HepG2 (cell line): ENCODE measurements at regions not wholly inside any gene's neighbourhood (a gene's known extent, or its start where the extent isn't known, plus 50 kb on each side); places are given as distances from the start of the nearest gene placed in this dataset.

Experiments
- ETV6 ChIP-seq: sonication (generic); formaldehyde crosslinking; conservative IDR thresholded peaks from 2 replicates; pipeline ENCODE4 v1.4.0; 2020; ENCODE audit warnings: missing genetic modification reagents
- FLYWCH1 ChIP-seq: sonication (generic); formaldehyde crosslinking; IDR thresholded peaks from 2 replicates; pipeline ENCODE4 v1.8.1; 2023; ENCODE audit warnings: mild to moderate bottlenecking, missing genetic modification reagents
- GATAD1 ChIP-seq: IDR thresholded peaks from 2 replicates; pipeline ENCODE4 v1.6.1; 2016; ENCODE audit warnings: missing genetic modification reagents, missing compliant biosample characterization
- GTF2F1 ChIP-seq: fragments of 150-350 bp; IDR thresholded peaks from 2 replicates; pipeline ENCODE4 v1.6.1; 2014; ENCODE audit warnings: low read length
- HMG20B ChIP-seq: conservative IDR thresholded peaks from 2 replicates; pipeline ENCODE4 v1.6.1; 2016; ENCODE audit warnings: missing genetic modification reagents, missing compliant biosample characterization
- MIXL1 ChIP-seq: IDR thresholded peaks from 2 replicates; pipeline ENCODE4 v1.6.1; 2016
- NR2F6 ChIP-seq, 2 experiments: IDR thresholded peaks; 2 replicates each; pipeline ENCODE4 v1.6.1; 2016; ENCODE audit warnings: antibody characterized with exemption in 1 of 2, mild to moderate bottlenecking in 1 of 2
- PCBP1 ChIP-seq: fragments of 200-400 bp; formaldehyde crosslinking; IDR thresholded peaks from 2 replicates; pipeline ENCODE4 v1.6.1; 2017; ENCODE audit warnings: mild to moderate bottlenecking, low read depth, low read length, borderline replicate concordance
- RNF219 ChIP-seq: sonication (generic); formaldehyde crosslinking; IDR thresholded peaks from 2 replicates; pipeline ENCODE4 v1.5.0; 2020; ENCODE audit warnings: mild to moderate bottlenecking, missing genetic modification reagents
- RXRA ChIP-seq: sonication (generic); formaldehyde crosslinking; IDR thresholded peaks from 2 replicates; pipeline ENCODE4 v1.5.1; 2020; ENCODE audit warnings: missing genetic modification reagents
- U2AF2 ChIP-seq: fragments of 200-400 bp; formaldehyde crosslinking; IDR thresholded peaks from 2 replicates; pipeline ENCODE4 v1.6.1; 2017; ENCODE audit warnings: low read depth, mild to moderate bottlenecking, low read length
- ZBTB42 ChIP-seq: sonication (generic); formaldehyde crosslinking; IDR thresholded peaks from 2 replicates; pipeline ENCODE4 v1.5.0; 2020; ENCODE audit warnings: mild to moderate bottlenecking, missing genetic modification reagents
- ZFP62 ChIP-seq: sonication (generic); formaldehyde crosslinking; IDR thresholded peaks from 2 replicates; pipeline ENCODE4 v1.4.0; 2020; ENCODE audit warnings: missing genetic modification reagents
- ZFY ChIP-seq: sonication (generic); formaldehyde crosslinking; IDR thresholded peaks from 2 replicates; pipeline ENCODE4 v1.4.0; 2020; ENCODE audit warnings: missing genetic modification reagents
- ZNF20 ChIP-seq: sonication (generic); formaldehyde crosslinking; IDR thresholded peaks from 2 replicates; pipeline ENCODE4 v1.4.0; 2020; ENCODE audit warnings: mild to moderate bottlenecking, moderate library complexity, missing genetic modification reagents
- ZNF24 ChIP-seq: fragments of 450-650 bp; IDR thresholded peaks from 2 replicates; pipeline ENCODE4 v1.6.1; 2017; ENCODE audit warnings: antibody characterized with exemption, mild to moderate bottlenecking
- ZNF326 ChIP-seq: sonication (generic); formaldehyde crosslinking; IDR thresholded peaks from 2 replicates; pipeline ENCODE4 v1.4.0; 2020; ENCODE audit warnings: missing genetic modification reagents, borderline replicate concordance
- ZNF350 ChIP-seq: sonication (generic); formaldehyde crosslinking; IDR thresholded peaks from 2 replicates; pipeline ENCODE4 v1.4.0; 2020; ENCODE audit warnings: mild to moderate bottlenecking, low read depth, missing genetic modification reagents, borderline replicate concordance
- ZNF670 ChIP-seq: sonication (generic); formaldehyde crosslinking; IDR thresholded peaks from 2 replicates; pipeline ENCODE4 v1.8.0; 2022; ENCODE audit warnings: mild to moderate bottlenecking, missing genetic modification reagents, borderline replicate concordance
- TF ChIP-seq, protein P1 (sequence below): fragments of 450-650 bp; IDR thresholded peaks from 2 replicates; pipeline ENCODE4 v1.6.1; 2017
- TF ChIP-seq, protein P2 (sequence below): sonication (generic); formaldehyde crosslinking; IDR thresholded peaks from 2 replicates; pipeline ENCODE4 v1.5.0; 2020; ENCODE audit warnings: missing genetic modification reagents
- TF ChIP-seq, protein P3 (sequence below): sonication (generic); formaldehyde crosslinking; IDR thresholded peaks from 2 replicates; pipeline ENCODE4 v1.4.0; 2020; ENCODE audit warnings: mild to moderate bottlenecking, missing genetic modification reagents
- TF ChIP-seq, protein P4 (sequence below): IDR thresholded peaks from 2 replicates; pipeline ENCODE4 v1.6.1; 2018; ENCODE audit warnings: missing genetic modification reagents, mild to moderate bottlenecking, missing compliant biosample characterization
- TF ChIP-seq, protein P5 (sequence below): IDR thresholded peaks from 2 replicates; pipeline ENCODE4 v1.6.1; 2016; ENCODE audit warnings: mild to moderate bottlenecking

GRCh38 chr12:46483572-46484395 is 111.2 kb upstream of the SLC38A2 start (continued):
- TF ChIP-seq, protein P1, sequence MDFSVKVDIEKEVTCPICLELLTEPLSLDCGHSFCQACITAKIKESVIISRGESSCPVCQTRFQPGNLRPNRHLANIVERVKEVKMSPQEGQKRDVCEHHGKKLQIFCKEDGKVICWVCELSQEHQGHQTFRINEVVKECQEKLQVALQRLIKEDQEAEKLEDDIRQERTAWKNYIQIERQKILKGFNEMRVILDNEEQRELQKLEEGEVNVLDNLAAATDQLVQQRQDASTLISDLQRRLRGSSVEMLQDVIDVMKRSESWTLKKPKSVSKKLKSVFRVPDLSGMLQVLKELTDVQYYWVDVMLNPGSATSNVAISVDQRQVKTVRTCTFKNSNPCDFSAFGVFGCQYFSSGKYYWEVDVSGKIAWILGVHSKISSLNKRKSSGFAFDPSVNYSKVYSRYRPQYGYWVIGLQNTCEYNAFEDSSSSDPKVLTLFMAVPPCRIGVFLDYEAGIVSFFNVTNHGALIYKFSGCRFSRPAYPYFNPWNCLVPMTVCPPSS: no peak
- TF ChIP-seq NR2F6 (IDR thresholded peaks at IDR 0.05) (peak; percentile 88), NR2F6 (CRISPR knock-in tag; IDR thresholded peaks at IDR 0.05) (peak; percentile 88), ZFY (0 out of 2 replicates have a peak, but pooled peaks have one; percentile 12), PCBP1 (no peak), ZNF326 (CRISPR knock-in tag) (no peak), RXRA (CRISPR knock-in tag) (peak; percentile 17; the same call in 1 of the 2 replicates), HMG20B (CRISPR knock-in tag) (no peak), ZNF350 (CRISPR knock-in tag) (no peak), ZBTB42 (CRISPR knock-in tag) (no peak), ZNF24 (no peak), ZNF20 (CRISPR knock-in tag) (no peak), ETV6 (CRISPR knock-in tag) (no peak), U2AF2 (no peak), GTF2F1 (no peak), ZFP62 (CRISPR knock-in tag) (no peak), GATAD1 (CRISPR knock-in tag) (no peak; the same call in 1 of the 2 replicates), RNF219 (CRISPR knock-in tag) (no peak), MIXL1 (CRISPR knock-in tag) (no peak), ZNF670 (CRISPR knock-in tag) (peak; percentile 41; the same call in 1 of the 2 replicates), FLYWCH1 (CRISPR knock-in tag) (no peak)
- TF ChIP-seq, protein P2, sequence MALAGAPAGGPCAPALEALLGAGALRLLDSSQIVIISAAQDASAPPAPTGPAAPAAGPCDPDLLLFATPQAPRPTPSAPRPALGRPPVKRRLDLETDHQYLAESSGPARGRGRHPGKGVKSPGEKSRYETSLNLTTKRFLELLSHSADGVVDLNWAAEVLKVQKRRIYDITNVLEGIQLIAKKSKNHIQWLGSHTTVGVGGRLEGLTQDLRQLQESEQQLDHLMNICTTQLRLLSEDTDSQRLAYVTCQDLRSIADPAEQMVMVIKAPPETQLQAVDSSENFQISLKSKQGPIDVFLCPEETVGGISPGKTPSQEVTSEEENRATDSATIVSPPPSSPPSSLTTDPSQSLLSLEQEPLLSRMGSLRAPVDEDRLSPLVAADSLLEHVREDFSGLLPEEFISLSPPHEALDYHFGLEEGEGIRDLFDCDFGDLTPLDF: no peak
- TF ChIP-seq, protein P3, sequence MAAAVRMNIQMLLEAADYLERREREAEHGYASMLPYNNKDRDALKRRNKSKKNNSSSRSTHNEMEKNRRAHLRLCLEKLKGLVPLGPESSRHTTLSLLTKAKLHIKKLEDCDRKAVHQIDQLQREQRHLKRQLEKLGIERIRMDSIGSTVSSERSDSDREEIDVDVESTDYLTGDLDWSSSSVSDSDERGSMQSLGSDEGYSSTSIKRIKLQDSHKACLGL (CRISPR knock-in tag): no peak
- TF ChIP-seq, protein P4, sequence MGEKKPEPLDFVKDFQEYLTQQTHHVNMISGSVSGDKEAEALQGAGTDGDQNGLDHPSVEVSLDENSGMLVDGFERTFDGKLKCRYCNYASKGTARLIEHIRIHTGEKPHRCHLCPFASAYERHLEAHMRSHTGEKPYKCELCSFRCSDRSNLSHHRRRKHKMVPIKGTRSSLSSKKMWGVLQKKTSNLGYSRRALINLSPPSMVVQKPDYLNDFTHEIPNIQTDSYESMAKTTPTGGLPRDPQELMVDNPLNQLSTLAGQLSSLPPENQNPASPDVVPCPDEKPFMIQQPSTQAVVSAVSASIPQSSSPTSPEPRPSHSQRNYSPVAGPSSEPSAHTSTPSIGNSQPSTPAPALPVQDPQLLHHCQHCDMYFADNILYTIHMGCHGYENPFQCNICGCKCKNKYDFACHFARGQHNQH (CRISPR knock-in tag): peak; percentile 72
- TF ChIP-seq, protein P5, sequence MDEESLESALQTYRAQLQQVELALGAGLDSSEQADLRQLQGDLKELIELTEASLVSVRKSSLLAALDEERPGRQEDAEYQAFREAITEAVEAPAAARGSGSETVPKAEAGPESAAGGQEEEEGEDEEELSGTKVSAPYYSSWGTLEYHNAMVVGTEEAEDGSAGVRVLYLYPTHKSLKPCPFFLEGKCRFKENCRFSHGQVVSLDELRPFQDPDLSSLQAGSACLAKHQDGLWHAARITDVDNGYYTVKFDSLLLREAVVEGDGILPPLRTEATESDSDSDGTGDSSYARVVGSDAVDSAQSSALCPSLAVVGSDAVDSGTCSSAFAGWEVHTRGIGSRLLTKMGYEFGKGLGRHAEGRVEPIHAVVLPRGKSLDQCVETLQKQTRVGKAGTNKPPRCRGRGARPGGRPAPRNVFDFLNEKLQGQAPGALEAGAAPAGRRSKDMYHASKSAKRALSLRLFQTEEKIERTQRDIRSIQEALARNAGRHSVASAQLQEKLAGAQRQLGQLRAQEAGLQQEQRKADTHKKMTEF: peak; percentile 89
